ENCODE measurements at regions not wholly inside any gene's neighbourhood (a gene's known extent, or its start where the extent isn't known, plus 50 kb on each side); places are given as distances from the start of the nearest gene placed in this dataset.

- no peak for DNase-seq
Observed at GRCh38 chr6:146904596-146904995, 299.6 kb upstream of the STXBP5 start.

GRCh38 chr6:146905181-146905704 is 299.0 kb upstream of the STXBP5 start:
- DNase-seq, result no peak

- DNase-seq, result no peak
Observed at GRCh38 chr6:146908786-146909185, 295.4 kb upstream of the STXBP5 start.

- DNase-seq, result no peak
Observed at GRCh38 chr6:146909376-146909775, 294.8 kb upstream of the STXBP5 start.

- no peak for DNase-seq
Observed at GRCh38 chr6:146909886-146910285, 294.3 kb upstream of the STXBP5 start.

- DNase-seq, result no peak
Observed at GRCh38 chr6:146910611-146911010, 293.6 kb upstream of the STXBP5 start.

GRCh38 chr6:146911635-146912215 is 292.5 kb upstream of the STXBP5 start:
- no peak for DNase-seq

- no peak for DNase-seq
Observed at GRCh38 chr6:146912730-146913685, 291.2 kb upstream of the STXBP5 start.

- DNase-seq, result peak; percentile 38
Observed at GRCh38 chr6:146913842-146914488, 290.3 kb upstream of the STXBP5 start.

- no peak for DNase-seq
Observed at GRCh38 chr6:146914489-146915483, 289.4 kb upstream of the STXBP5 start.

GRCh38 chr6:146915671-146916127 is 288.5 kb upstream of the STXBP5 start:
- DNase-seq, result no peak

- DNase-seq, result no peak
Observed at GRCh38 chr6:146916435-146917025, 287.7 kb upstream of the STXBP5 start.

- DNase-seq, result no peak
Observed at GRCh38 chr6:146917182-146917581, 287.0 kb upstream of the STXBP5 start.

GRCh38 chr6:146917979-146918378 is 286.2 kb upstream of the STXBP5 start:
- no peak for DNase-seq

- DNase-seq, result no peak
Observed at GRCh38 chr6:146919017-146919416, 285.2 kb upstream of the STXBP5 start.

- no peak for DNase-seq
Observed at GRCh38 chr6:146923205-146923833, 280.9 kb upstream of the STXBP5 start.

- no peak for DNase-seq
Observed at GRCh38 chr6:146925846-146926245, 278.4 kb upstream of the STXBP5 start.

- no peak for DNase-seq
Observed at GRCh38 chr6:146928503-146928902, 275.7 kb upstream of the STXBP5 start.

- DNase-seq, result no peak
Observed at GRCh38 chr6:146931214-146931613, 273.0 kb upstream of the STXBP5 start.

- no peak for DNase-seq
Observed at GRCh38 chr6:146937316-146937715, 266.9 kb upstream of the STXBP5 start.

GRCh38 chr6:146938266-146938665 is 266.0 kb upstream of the STXBP5 start:
- DNase-seq, result no peak

All from midbrain (tissue), 1 donor.